ENCODE measurements at regions not wholly inside any gene's neighbourhood (a gene's known extent, or its start where the extent isn't known, plus 50 kb on each side); places are given as distances from the start of the nearest gene placed in this dataset.

- TF ChIP-seq POLR2A (IDR thresholded peaks at IDR 0.05): no peak
- no peak for TF ChIP-seq CTCF (IDR thresholded peaks at IDR 0.05)
Measured at GRCh38 chr13:50406831-50407230, 391.6 kb downstream of the KCNRG start.

Data from heart left ventricle (tissue), 13 donors.